HG03045 (cell line): ENCODE measurements at regions not wholly inside any gene's neighbourhood (a gene's known extent, or its start where the extent isn't known, plus 50 kb on each side); places are given as distances from the start of the nearest gene placed in this dataset.

Source experiments
- ATAC-seq: cut with Tn5 transposase; IDR thresholded peaks from one replicate; pipeline ENCODE4 v1.9.1; 2021; ENCODE audit warnings: mild to moderate bottlenecking, moderate library complexity; ENCODE audit not compliant: unreplicated experiment

DNA sequence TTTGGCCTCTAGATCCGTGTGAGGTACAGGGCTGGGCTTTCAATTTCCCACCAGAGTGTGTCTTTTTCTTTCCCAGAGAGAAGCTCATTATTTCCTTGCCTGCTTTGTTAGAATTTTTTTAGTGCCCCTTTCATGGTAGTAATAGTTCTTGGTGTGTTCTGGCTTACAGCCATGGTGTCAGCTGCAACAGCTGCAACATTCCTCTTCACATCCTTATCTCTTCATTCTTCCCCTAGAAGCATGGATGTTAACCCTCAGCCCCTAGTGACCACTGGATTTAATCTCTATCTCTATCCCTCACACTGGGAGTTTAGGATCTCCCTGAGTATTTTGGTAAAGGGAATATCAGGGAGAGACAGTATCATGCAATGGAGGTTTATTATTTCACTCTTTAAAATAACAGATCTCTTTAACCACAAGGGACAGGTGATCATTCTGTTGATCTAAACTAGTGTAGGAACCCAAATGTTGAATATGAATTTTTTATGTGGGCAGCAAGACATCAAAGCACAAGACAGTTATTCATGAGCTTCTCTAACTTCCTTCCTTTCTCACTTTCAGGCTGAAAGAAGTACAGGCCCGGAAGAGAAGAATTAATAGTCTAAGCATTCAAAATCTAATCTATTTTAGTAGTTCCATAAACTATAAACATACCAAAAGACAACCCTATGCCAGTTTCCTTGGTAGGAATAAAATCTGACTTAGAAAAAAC is 160.2 kb downstream of the FAM170A start:
- ATAC-seq, result no peak

GRCh38 chr5:119792161-119792799 is 162.9 kb downstream of the FAM170A start:
- no peak for ATAC-seq

DNA sequence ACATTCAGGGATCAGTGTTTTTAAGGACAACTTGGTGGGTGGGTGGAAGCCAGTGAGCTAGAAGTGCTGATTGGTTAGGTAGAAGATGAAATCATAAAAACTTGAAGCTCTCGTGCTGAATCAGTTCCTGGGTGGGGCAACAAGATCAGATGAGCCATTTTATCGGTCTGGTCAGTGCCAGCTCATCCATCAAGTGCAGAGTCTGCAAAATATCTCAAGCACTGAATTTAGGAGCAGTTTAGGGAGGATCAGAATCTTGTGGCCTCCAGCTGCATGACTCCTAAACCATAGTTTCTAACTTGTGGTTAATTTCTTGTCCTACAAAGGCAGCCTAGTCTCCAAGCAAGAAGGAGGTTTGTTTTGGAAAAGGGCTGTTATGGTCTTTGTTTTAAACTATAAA is 166.4 kb downstream of the FAM170A start:
- ATAC-seq, result no peak

DNA sequence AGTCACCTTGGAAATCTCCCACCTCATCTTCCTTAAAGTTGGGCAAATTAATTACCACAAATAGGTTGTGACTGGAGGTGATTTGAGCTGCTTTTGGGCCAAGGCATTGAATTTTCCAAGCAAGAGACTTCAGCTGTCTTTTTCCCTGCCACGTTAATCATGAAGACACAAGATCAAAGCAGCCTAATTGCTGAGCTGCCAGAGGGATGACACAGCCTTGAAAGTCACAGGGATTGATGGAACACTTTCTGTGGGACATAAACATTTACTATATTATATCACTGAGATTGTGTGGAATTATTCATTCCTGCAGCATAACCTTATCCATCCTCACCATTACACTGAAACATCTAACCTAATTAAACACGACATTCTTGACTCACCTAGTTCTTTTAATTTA is 172.2 kb downstream of the FAM170A start:
- no peak for ATAC-seq

- no peak for ATAC-seq
Observed at GRCh38 chr5:119808024-119808423, 178.7 kb downstream of the FAM170A start.

DNA sequence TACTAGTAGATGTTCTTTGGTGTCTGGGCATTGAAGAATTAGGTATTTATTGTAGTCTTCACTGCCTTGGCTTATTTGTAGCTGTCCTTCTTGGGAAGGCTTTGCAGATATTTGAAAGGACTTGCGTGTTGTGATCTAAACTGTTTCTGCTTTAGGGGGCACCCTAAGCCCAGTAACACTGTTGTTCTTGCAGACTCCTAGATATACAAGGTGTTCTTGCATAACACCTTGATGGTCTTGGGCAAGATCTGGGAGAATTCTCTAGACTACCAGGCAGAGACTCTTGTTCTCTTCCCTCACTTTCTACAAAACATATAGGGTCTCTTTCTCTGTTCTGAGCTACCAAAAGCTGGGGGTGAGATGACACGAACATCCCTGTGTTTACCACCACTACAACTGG is 179.1 kb downstream of the FAM170A start:
- ATAC-seq, result no peak

DNA sequence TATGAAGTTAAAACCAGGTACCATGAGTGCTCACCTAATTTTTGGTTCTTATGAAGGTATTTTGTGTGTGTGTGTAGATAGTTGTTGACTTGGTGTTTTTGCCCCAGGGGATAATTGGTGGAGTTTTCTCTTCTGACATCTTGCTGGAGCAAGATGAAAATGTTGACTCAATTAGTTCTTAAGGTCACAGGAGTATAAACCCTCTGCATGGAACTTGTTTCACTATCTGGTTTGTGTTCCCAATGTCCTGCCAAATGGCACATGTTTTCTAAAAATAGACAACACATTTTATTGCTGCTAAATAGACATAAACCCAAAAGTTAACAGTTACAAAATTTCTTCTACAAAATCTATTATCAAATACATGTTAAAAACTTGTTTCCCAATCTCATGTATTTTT is 180.9 kb downstream of the FAM170A start:
- no peak for ATAC-seq

DNA sequence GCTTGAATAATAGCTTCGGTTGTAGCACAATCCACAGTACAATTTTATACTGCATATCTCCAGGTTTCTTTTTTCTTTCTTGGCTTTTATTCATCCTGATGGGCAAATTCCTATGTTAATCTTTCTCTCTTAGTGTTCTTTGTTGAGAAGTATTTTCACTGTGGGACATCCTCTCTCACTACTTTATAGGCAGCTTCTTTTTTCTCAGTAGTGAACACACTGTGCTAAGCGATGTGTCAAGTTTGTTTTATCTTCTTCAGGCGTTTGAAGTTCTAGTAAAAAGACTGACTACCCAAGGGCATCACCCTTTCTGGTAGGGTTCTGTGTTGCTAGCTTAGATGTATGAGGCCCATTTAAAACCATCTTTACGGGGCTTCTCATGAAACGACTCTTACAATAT is 182.1 kb downstream of the FAM170A start:
- ATAC-seq, result no peak

DNA sequence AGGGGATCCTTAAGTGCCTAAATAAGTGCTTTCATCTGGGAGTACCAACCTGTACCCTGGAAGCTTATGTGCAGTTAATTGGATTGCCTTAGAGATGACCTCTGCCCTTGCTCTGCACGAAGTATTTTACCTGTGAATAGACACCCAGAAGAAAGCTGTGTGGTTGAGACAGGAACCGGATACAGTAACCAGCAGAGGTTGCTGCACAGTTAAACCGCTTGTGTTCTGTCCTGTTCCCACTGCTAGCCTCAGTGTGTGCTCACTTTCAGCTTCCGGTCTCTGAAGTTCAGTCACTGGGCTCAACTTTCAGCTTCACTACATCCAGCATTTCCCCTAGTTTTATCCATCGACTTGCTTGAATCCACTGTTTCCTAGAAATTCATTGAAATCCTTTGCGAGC is 185.3 kb downstream of the FAM170A start:
- no peak for ATAC-seq

DNA sequence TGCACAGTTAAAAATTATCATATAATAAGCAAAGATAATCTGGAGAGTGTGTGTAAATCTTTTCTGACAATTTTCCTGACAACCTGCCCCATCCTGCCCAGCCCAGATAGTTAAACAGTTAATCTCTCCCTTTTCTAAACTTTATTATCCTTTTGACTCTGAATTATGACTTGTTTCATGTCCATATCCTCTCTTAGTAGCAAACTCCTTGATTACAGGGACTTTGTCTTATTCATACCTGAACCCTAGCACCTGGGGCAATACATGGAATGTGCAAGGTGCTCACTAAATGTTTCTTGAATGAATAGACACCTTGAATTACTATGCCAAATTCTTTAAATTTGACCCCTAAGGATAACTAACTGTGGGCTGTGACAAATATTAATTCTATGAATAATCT is 186.7 kb downstream of the FAM170A start:
- no peak for ATAC-seq

DNA sequence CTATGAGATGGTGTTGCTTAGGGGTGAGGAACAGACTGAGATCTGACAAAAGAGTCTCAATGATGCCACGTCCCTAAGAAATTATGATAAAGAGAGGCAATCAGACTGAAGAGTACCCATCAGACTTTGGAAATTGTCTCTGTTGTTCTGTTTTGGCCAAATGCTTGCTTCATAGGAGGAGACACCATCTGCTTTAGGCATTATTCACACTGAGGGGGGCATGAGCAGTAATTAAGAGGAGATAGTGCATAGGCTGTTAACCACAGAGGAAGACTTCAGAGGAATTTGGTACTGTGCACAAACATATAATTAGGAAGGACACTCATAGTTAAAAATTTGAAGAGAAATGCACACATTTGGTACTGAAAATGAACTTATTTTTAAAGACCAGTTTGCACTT is 190.7 kb downstream of the FAM170A start:
- ATAC-seq, result no peak

- ATAC-seq, result no peak
Observed at GRCh38 chr5:119820608-119821007, 191.2 kb downstream of the FAM170A start.

GRCh38 chr5:119828541-119828940 is 199.2 kb downstream of the FAM170A start:
- ATAC-seq, result no peak

DNA sequence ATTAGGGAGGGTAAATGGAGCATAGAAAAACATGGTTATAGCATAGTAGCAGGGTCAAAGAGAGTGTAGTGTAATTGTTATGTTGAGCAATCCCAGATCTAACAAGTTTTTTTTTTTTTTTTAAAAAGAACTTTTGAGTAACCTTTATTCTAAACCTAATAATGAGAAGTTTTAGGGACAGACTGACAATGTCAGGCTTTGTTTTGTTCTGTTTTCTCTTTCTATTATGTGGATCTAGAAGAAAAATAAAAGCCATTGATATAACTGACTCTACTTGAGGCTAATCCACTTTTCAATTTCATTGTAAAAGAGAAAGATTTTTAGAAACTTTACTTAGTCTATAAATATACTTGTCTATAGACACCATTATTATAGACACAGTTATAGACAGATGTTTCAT is 200.0 kb downstream of the FAM170A start:
- ATAC-seq, result no peak

DNA sequence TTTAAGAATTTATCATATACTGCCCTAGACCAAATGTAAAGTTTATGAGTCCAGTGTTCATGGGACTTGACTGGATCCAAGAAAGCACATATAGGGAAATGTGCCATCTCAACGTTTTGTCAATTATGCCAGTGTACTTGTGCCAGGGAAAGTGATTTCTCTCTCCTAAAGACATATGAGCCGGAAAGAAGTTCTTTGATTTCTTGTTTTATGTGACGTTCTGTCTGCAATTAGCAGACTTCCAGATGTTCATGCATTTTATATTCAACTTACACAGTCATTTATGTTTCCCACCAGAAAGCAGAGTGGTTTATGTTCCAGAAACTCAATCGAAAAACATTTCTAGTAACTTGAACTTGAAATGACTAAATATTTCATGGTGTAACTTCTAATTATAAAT is 203.8 kb downstream of the FAM170A start:
- no peak for ATAC-seq

- no peak for ATAC-seq
Observed at GRCh38 chr5:119840175-119840574, 210.8 kb downstream of the FAM170A start.

DNA sequence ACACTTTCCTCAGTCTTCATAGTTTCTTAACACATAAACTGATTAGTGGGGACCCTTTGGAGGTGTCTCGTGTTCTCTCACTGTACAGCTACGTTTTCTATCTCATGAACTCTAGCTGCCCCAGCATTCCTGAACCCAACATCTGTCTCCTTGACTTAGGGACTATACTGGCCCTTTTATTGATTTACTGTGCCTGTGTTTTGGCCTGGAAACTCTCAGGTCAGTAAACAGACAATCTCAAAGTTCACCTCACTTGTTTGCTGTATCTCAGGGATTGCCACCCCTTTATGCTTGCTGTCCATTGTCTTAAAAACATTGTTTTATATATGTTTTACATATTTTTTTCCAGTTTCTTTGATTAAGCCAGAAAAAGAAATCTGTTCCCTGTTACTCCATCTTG is 222.8 kb downstream of the FAM170A start:
- ATAC-seq, result no peak

DNA sequence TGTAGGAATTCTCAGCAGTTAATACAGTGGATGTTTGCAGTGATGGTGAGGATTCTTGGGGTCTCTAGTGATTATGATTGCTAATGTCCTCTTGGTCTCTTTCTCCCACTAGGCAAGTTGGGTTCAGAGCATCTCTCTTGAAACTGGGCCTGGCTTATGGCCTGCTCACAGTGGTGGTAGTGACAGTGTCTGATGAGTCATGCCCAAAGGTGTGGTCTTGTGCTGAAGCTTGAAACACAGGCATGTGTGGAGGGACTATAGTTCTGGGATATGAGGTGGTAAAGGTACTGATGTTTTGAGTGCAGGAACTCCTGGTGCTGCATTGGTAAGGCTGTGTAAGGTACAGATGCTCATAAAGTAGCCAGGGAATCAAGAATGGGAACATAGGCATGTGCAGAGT is 231.1 kb downstream of the FAM170A start:
- no peak for ATAC-seq

GRCh38 chr5:119862619-119863018 is 233.3 kb downstream of the FAM170A start:
- no peak for ATAC-seq

- ATAC-seq, result no peak
Observed at GRCh38 chr5:119864286-119864685, 234.9 kb downstream of the FAM170A start.

DNA sequence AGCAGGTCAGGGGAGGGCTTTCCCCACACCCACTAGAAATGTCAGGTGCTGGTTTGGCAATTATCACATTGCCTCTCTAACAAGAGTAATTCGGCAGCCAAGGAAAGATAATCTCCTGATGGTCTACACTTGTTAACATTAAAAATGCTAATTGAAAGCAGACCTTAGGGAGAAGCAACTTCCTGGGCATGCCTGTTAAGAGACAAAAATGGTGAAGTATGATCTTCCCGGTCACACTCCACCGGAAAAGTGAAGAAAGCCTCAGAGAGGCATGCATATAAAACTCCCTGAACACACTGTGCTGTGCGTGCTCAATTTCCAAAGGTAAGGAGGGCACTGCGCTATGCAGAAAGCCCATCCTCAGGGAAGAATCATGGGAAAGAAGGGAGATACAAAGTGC is 244.3 kb downstream of the FAM170A start:
- ATAC-seq, result no peak

- no peak for ATAC-seq
Observed at GRCh38 chr5:119876522-119876921, 247.2 kb downstream of the FAM170A start.

DNA sequence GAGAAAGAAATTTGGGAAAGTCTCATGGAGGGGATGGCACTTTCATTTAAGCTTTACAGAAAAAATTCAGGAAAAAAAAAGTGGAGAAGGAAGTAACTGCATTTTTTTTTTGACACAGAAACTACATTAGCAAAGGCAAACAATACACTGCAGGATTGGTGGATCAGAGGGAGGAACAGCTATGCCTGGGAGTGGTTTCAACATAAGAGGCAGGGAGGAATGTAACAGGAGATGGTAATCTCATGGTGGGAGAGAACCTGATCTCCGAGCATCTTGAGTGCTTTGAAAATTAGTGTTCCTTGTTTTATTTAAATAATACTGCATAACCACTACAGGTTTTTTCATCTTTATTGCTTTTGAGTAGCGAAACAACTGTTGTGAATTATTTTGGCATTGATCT is 249.4 kb downstream of the FAM170A start:
- ATAC-seq, result no peak
